PC-9 (cell line): ENCODE measurements at regions not wholly inside any gene's neighbourhood (a gene's known extent, or its start where the extent isn't known, plus 50 kb on each side); places are given as distances from the start of the nearest gene placed in this dataset.

Source experiments
- BruUV-seq: library from RNA; stranded (reverse); fragments of 400-500 nt; replicated peaks from 2 replicates; lab custom pipeline; 2021; lab: Mats Ljungman, UMichigan
- CTCF ChIA-PET: fragments of 300-600 bp; sonication (Branson Sonifier 250); formaldehyde crosslinking; loops from one replicate; lab custom pipeline; 2022; ENCODE audit warnings: antibody characterized with exemption; lab: Charles Lee
- POLR2A ChIA-PET: fragments of 300-600 bp; sonication (Branson Sonifier 250); formaldehyde crosslinking; loops from one replicate; lab custom pipeline; 2022; ENCODE audit warnings: antibody characterized with exemption; ENCODE audit not compliant: unreplicated experiment; lab: Charles Lee
- DNase-seq, 2 experiments: peaks; one replicate each; pipeline versions ENCODE4 v3.0.0 to v3.0.0-alpha.2; 2015 to 2022; ENCODE audit warnings: mixed read lengths in 1 of 2
- H2AFZ ChIP-seq: fragments of 200-600 bp; sonication (generic); 2 replicates; pipeline ENCODE4 v1.8.1; 2017; ENCODE audit warnings: antibody characterized with exemption
- H3F3A ChIP-seq: fragments of 200-600 bp; sonication (generic); 2 replicates; pipeline ENCODE4 v1.8.1; 2017; ENCODE audit warnings: antibody characterized with exemption, mild to moderate bottlenecking, low read depth; ENCODE audit not compliant: insufficient read depth
- H3K27ac ChIP-seq: fragments of 200-600 bp; sonication (generic); 2 replicates; pipeline ENCODE4 v1.6.1; 2016; ENCODE audit warnings: mixed run types
- H3K27me3 ChIP-seq: fragments of 200-600 bp; sonication (generic); 2 replicates; pipeline ENCODE4 v1.6.1; 2016; ENCODE audit warnings: low read depth, mixed run types; ENCODE audit not compliant: insufficient read depth
- H3K36me3 ChIP-seq: fragments of 200-600 bp; sonication (generic); 2 replicates; pipeline ENCODE4 v1.6.1; 2016; ENCODE audit warnings: low read depth, mixed run types
- H3K4me1 ChIP-seq: fragments of 200-600 bp; sonication (generic); replicated peaks from 2 replicates; pipeline ENCODE4 v1.6.1; 2016; ENCODE audit warnings: mixed run types; ENCODE audit not compliant: insufficient read depth
- H3K4me2 ChIP-seq: fragments of 200-600 bp; sonication (generic); 2 replicates; pipeline ENCODE4 v1.6.1; 2017; ENCODE audit warnings: mixed run types
- H3K4me3 ChIP-seq: fragments of 200-600 bp; sonication (generic); 2 replicates; pipeline ENCODE4 v1.6.1; 2016; ENCODE audit warnings: mixed run types
- H3K79me2 ChIP-seq: fragments of 200-600 bp; sonication (generic); 2 replicates; pipeline ENCODE4 v1.6.1; 2017; ENCODE audit warnings: low read depth, mixed run types
- H3K9me2 ChIP-seq: fragments of 200-600 bp; sonication (generic); 2 replicates; pipeline ENCODE4 v1.8.1; 2017; ENCODE audit warnings: mild to moderate bottlenecking; ENCODE audit not compliant: insufficient read depth
- H3K9me3 ChIP-seq: fragments of 200-600 bp; sonication (generic); 2 replicates; pipeline ENCODE4 v1.8.1; 2016; ENCODE audit warnings: low read depth; ENCODE audit not compliant: insufficient read depth
- H4K20me1 ChIP-seq: fragments of 200-600 bp; sonication (generic); 2 replicates; pipeline ENCODE4 v1.8.1; 2017; ENCODE audit not compliant: insufficient read depth
- EZH2 ChIP-seq: fragments of 200-600 bp; sonication (generic); IDR thresholded peaks from 2 replicates; pipeline ENCODE4 v1.8.0; 2017; ENCODE audit warnings: antibody characterized with exemption, low read depth
- intact Hi-C: fragments of 100-400 bp; cut with micrococcal nuclease; formaldehyde crosslinking; loops from one replicate; pipeline ENCODE4 v1.10.0; 2022; ENCODE audit not compliant: unreplicated experiment
- TF ChIP-seq, protein P1 (sequence below): fragments of 200-600 bp; sonication (generic); conservative IDR thresholded peaks from 2 replicates; pipeline ENCODE4 v1.6.1; 2017; ENCODE audit warnings: mixed run types, antibody characterized with exemption, mild to moderate bottlenecking, moderate library complexity

DNA sequence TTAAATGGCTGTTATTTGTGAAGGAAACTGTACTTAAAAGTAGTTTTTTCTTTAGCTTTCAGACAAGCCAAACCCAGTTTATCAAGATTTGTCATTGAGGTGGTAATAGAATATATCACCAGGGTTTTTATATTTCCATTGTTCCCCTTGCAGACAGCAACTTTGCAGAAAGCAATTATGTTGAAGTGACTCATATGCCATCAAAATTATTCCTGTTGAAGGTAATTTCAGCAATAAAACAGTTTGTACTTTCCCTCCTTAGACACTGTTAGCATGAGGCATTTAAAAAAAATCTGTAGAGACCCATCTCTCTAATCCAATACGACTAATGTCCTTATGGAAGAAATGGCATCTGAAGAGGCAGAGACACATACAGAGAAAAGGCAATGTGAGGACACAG is 219.0 kb downstream of the NFKBIZ start:
- POLR2A ChIA-PET = no interaction called here
- no peak for TF ChIP-seq EZH2
- TF ChIP-seq, protein P1, sequence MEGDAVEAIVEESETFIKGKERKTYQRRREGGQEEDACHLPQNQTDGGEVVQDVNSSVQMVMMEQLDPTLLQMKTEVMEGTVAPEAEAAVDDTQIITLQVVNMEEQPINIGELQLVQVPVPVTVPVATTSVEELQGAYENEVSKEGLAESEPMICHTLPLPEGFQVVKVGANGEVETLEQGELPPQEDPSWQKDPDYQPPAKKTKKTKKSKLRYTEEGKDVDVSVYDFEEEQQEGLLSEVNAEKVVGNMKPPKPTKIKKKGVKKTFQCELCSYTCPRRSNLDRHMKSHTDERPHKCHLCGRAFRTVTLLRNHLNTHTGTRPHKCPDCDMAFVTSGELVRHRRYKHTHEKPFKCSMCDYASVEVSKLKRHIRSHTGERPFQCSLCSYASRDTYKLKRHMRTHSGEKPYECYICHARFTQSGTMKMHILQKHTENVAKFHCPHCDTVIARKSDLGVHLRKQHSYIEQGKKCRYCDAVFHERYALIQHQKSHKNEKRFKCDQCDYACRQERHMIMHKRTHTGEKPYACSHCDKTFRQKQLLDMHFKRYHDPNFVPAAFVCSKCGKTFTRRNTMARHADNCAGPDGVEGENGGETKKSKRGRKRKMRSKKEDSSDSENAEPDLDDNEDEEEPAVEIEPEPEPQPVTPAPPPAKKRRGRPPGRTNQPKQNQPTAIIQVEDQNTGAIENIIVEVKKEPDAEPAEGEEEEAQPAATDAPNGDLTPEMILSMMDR = no peak
- intact Hi-C loops = no loop called here
- Histone ChIP-seq H3K4me3 (no peak overlapping the region), H3K27ac (no peak overlapping the region), H4K20me1 (no peaks in the 10 kb centered on the region), H3K4me2 (no peak overlapping the region), H3K79me2 (no peaks in the 10 kb centered on the region), H3K9me3 (no peaks in the 10 kb centered on the region), H3K27me3 (no peaks in the 10 kb centered on the region), H2AFZ (no peak overlapping the region), H3K36me3 (no peaks in the 10 kb centered on the region), H3K4me1 (no peaks in the 10 kb centered on the region), H3K9me2 (no peaks in the 10 kb centered on the region), H3F3A (no peaks in the 10 kb centered on the region)
- BruUV-seq = no TSS peak
- CTCF ChIA-PET = no interaction called here
- no peak for DNase-seq

GRCh38 chr3:102068736-102069135 is 219.4 kb downstream of the NFKBIZ start:
- H3K9me3 ChIP-seq = no peaks in the 10 kb centered on the region
- TF ChIP-seq, protein P1 = no peak
- no peak for TF ChIP-seq EZH2
- no peaks in the 10 kb centered on the region for H3K36me3 ChIP-seq
- H3F3A ChIP-seq = no peaks in the 10 kb centered on the region
- H3K79me2 ChIP-seq = no peaks in the 10 kb centered on the region
- no peaks in the 10 kb centered on the region for H3K27me3 ChIP-seq
- intact Hi-C loops = no loop called here
- CTCF ChIA-PET = no interaction called here
- no peak for DNase-seq
- H4K20me1 ChIP-seq = no peaks in the 10 kb centered on the region
- no peak overlapping the region for H2AFZ ChIP-seq
- H3K4me3 ChIP-seq = no peak overlapping the region
- POLR2A ChIA-PET = interaction anchor here (0.6 kb wide), 1 partner anchor 10 kb away, joined by 4 read pairs; no protein-coding TSS in a partner anchor
- BruUV-seq = no TSS peak
- no peak overlapping the region for H3K4me2 ChIP-seq
- no peaks in the 10 kb centered on the region for H3K4me1 ChIP-seq
- no peaks in the 10 kb centered on the region for H3K9me2 ChIP-seq
- no peak overlapping the region for H3K27ac ChIP-seq

GRCh38 chr3:102069211-102069662 is 219.9 kb downstream of the NFKBIZ start:
- no TSS peak for BruUV-seq
- H3F3A ChIP-seq = no peaks in the 10 kb centered on the region
- H2AFZ ChIP-seq = no peak overlapping the region
- DNase-seq = no peak
- POLR2A ChIA-PET = interaction anchor here (0.6 kb wide), 1 partner anchor 10 kb away, joined by 4 read pairs; no protein-coding TSS in a partner anchor
- no peak overlapping the region for H3K4me2 ChIP-seq
- H3K9me2 ChIP-seq = no peaks in the 10 kb centered on the region
- no peaks in the 10 kb centered on the region for H3K36me3 ChIP-seq
- no peaks in the 10 kb centered on the region for H3K27me3 ChIP-seq
- H3K27ac ChIP-seq = no peak overlapping the region
- no peak overlapping the region for H3K4me3 ChIP-seq
- TF ChIP-seq EZH2 = no peak
- TF ChIP-seq, protein P1 = no peak
- no peaks in the 10 kb centered on the region for H3K79me2 ChIP-seq
- no peaks in the 10 kb centered on the region for H4K20me1 ChIP-seq
- no peaks in the 10 kb centered on the region for H3K9me3 ChIP-seq
- intact Hi-C loops = no loop called here
- CTCF ChIA-PET = no interaction called here
- H3K4me1 ChIP-seq = no peaks in the 10 kb centered on the region
